A204.1 (cell line): ENCODE measurements at regions not wholly inside any gene's neighbourhood (a gene's known extent, or its start where the extent isn't known, plus 50 kb on each side); places are given as distances from the start of the nearest gene placed in this dataset.

Source experiments
- FAIRE-seq: peaks from 2 replicates; lab custom pipeline; 2012; peaks lifted over from hg19 to GRCh38; lab: Jason Lieb, UNC

- FAIRE-seq, result no peak
Measured at GRCh38 chr2:5751873-5752482, 59.8 kb downstream of the SOX11 start.

- FAIRE-seq, result no peak
Measured at GRCh38 chr2:5756272-5756671, 64.1 kb downstream of the SOX11 start.

- no peak for FAIRE-seq
Measured at GRCh38 chr2:5758346-5758745, 66.2 kb downstream of the SOX11 start.

DNA sequence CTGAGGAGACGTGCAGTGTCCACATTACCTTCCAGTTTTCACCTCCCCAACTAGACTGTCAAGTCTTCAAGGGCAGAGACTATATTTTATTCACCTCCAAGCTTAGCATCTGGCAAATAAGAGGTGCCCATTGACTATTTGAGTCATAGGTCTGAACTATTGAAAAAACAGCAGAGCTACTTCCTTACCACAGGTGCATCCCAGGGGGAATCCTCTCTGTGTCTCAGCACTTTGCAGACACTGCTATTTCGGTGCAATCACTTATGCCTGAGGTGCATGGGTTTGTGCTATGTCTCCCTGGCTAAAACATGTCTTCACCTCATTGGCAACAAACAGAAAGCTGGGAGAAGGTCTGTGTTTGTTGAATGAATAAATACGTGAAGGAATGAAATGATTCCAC is 67.8 kb downstream of the SOX11 start:
- FAIRE-seq, result no peak

GRCh38 chr2:5763531-5763930 is 71.3 kb downstream of the SOX11 start:
- FAIRE-seq, result no peak

DNA sequence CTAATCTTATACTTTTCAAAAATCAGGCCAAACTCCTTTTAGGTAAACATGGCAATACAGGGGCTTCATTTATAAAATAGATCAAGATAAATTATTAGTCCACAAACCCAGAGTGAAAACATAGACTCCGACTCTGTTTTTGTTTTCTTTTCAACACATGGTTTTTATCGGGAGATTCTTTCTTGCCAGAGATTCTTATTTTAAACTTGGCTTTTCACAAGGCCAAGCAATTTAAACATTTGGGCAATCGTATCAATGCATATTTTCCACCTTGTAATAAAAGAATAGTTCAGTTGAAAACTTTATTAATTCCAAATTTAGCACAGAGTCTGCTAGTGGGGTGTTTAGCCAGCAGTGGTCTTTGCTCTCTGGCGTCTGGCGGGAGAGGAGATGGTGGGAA is 71.9 kb downstream of the SOX11 start:
- FAIRE-seq, result no peak

DNA sequence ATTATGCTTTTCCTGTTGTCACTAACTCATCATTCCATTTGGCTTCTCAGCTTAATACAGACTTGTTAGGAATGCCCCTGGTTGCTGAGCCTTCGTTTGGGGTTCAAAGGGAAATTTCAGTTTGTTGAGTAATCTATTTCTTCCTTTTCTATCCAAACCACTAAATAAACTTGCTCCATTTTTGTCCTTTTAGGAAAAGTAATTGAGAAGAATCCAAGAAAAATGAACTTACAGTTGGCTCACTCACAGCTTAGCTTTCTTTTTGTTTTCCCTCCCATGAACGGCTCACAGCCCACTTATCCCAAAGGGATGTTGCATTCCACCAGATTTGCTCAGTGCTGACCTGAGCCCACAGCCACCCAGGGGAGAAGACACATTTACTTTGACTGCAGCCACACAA is 73.9 kb downstream of the SOX11 start:
- no peak for FAIRE-seq

- FAIRE-seq, result no peak
Measured at GRCh38 chr2:5766561-5766960, 74.4 kb downstream of the SOX11 start.

- no peak for FAIRE-seq
Measured at GRCh38 chr2:5777131-5777535, 84.9 kb downstream of the SOX11 start.

- FAIRE-seq, result no peak
Measured at GRCh38 chr2:5781679-5782078, 89.5 kb downstream of the SOX11 start.

- FAIRE-seq, result no peak
Measured at GRCh38 chr2:5782103-5782502, 89.9 kb downstream of the SOX11 start.

DNA sequence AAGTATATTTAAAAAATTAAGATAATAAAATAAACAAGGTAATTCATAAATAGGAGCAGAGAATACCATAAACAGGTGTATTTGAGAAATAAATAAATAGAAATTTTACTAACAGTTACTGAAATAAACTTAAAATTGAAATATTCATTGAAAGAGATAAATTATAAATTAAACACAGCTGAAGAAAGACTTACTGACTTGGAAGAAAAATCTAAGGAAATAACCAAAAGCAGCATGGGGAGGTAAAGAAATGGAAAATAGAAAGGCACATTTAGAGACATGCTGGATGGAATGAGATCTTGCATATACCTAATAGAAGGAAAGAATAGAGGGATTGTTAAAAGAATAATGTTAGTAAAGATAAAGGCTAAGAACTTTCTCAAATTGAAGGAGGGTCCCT is 96.3 kb downstream of the SOX11 start:
- FAIRE-seq, result peak; percentile 53

DNA sequence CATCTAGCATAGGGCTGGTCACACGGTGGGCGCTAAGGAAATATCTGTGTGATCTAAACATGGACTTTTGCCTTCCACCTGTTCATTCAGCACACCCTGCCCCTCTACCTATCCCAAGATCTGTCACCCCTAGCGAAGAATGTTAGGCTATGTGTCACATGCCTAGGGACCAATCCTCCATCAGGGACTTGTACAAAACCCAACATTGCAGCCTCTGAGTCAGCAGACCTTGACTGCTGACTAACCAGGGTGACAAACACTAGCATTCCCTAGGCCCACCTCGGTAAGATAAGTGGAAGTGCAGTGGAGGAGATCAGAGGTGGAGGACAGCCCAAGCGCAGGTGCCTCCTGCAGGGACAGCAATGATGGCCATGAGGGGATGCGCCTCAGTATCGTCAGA is 99.2 kb downstream of the SOX11 start:
- no peak for FAIRE-seq

- FAIRE-seq, result no peak
Measured at GRCh38 chr2:5794012-5794411, 101.8 kb downstream of the SOX11 start.

GRCh38 chr2:5798084-5798483 is 105.9 kb downstream of the SOX11 start:
- no peak for FAIRE-seq

DNA sequence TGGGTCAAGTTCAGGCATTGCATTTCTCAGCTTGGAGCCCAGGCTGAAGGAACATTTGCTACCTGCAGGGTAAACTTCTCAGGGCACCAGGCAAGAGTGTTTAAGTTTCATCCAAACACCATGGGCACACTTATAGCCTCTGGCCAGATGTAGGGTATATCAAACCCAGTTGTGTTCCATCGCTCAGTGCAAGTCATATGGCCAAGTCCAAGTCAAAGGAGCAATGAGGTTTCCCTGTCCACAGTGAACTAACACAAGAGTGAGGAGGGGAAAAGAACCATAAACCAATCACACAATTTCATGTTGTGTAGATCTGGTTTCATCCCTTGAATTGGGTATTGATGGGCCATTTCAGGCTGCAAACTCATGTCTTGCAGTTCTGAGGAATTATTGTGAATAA is 107.2 kb downstream of the SOX11 start:
- no peak for FAIRE-seq

GRCh38 chr2:5803547-5803946 is 111.4 kb downstream of the SOX11 start:
- FAIRE-seq, result no peak

GRCh38 chr2:5818961-5819600 is 126.9 kb downstream of the SOX11 start:
- no peak for FAIRE-seq

- FAIRE-seq, result no peak
Measured at GRCh38 chr2:5824126-5824525, 131.9 kb downstream of the SOX11 start.

DNA sequence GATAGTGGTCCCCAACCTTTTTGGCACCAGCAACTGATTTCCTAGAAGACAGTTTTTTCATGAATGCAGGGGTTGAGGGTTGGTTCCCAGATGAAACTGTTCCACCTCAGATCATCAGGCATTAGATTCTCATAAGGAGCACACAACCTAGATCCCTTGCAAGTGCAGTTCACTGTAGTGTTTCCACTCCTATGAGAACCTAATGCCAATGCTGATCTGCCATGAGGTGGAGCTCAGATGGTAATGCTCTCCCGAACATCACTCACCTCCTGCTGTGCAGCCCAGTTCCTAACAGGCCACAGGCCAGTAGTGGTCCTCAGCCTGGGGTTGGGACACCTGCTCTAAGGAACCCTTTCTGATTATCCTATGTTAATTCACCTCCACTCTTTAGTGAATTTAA is 133.5 kb downstream of the SOX11 start:
- FAIRE-seq, result no peak

GRCh38 chr2:5826979-5827655 is 134.9 kb downstream of the SOX11 start:
- no peak for FAIRE-seq

- FAIRE-seq, result no peak
Measured at GRCh38 chr2:5834501-5834900, 142.3 kb downstream of the SOX11 start.

DNA sequence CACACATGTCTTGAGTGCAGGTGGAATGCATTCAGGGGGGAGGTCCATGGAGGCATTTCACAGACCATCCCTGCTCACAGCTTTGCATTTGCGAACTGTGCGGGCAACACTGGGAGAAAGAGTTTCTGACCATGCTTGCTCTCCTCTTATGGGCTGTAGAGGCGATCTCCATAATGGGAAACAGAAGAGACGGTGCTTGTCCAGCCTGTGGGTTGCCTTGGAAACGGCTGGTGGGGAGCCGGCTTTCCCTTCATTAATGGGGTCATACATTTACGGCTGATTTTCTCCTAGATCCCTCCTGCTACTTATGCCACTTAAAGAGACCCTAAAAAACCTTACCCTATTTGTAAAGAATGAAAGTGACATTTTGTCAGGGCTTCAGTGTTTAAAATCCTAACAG is 147.4 kb downstream of the SOX11 start:
- FAIRE-seq, result no peak

- FAIRE-seq, result no peak
Measured at GRCh38 chr2:5841126-5841525, 148.9 kb downstream of the SOX11 start.
